Stomach (tissue), 8 donors: ENCODE measurements at regions not wholly inside any gene's neighbourhood (a gene's known extent, or its start where the extent isn't known, plus 50 kb on each side); places are given as distances from the start of the nearest gene placed in this dataset.

Experiments used
- DNase-seq, 2 donors: peaks; one replicate each; pipeline versions ENCODE4 v3.0.0 to v3.0.0-alpha.2; 2013 to 2019
- H3K27ac ChIP-seq, 5 donors: fragments of 200-600 bp in 4 of 5; sonication (generic) in 4 of 5; one replicate each; pipeline ENCODE4 v1.5.1; 2013 to 2019; ENCODE audit warnings: mild to moderate bottlenecking in 1 of 5, moderate library complexity in 1 of 5
- H3K27me3 ChIP-seq, 3 donors: fragments of 200-600 bp; sonication (generic); one replicate each; pipeline ENCODE4 v1.5.1; 2017 to 2019; ENCODE audit warnings: mixed run types in 1 of 3
- H3K36me3 ChIP-seq, 4 donors: fragments of 200-600 bp; sonication (generic); 1 replicate in 3 of 4; 2 replicates in 1 of 4; pipeline ENCODE4 v1.5.1; 2016 to 2019
- H3K4me1 ChIP-seq, 4 donors: fragments of 200-600 bp; sonication (generic); one replicate each; pipeline ENCODE4 v1.5.1; 2016 to 2019
- H3K4me3 ChIP-seq, 4 donors: fragments of 200-600 bp; sonication (generic) in 3 of 4; one replicate each; pipeline ENCODE4 v1.5.1; 2016 to 2019; ENCODE audit warnings: mild to moderate bottlenecking in 1 of 4
- H3K9me3 ChIP-seq, 4 donors: fragments of 200-600 bp; sonication (generic); one replicate each; pipeline ENCODE4 v1.5.1; 2016 to 2019
- CTCF ChIP-seq, 7 experiments: fragments of 450-650 bp in 4 of 7; fragments of 200-600 bp in 3 of 7; sonication (generic) in 3 of 7; IDR thresholded peaks; one replicate each; pipeline ENCODE4 v1.5.1; 2016 to 2019; ENCODE audit warnings: antibody characterized with exemption in 7 of 7, control low read depth in 2 of 7, mild to moderate bottlenecking in 1 of 7
- EP300 ChIP-seq: sonication (generic); formaldehyde crosslinking; IDR thresholded peaks from one replicate; pipeline ENCODE4 v1.6.1; 2017; ENCODE audit warnings: antibody characterized with exemption
- POLR2A ChIP-seq, 4 donors: fragments of 450-650 bp; IDR thresholded peaks; one replicate each; pipeline ENCODE4 v1.6.1; 2016; ENCODE audit warnings: antibody characterized with exemption in 4 of 4, control low read depth in 2 of 4, mild to moderate bottlenecking in 1 of 4, moderate library complexity in 1 of 4
- POLR2AphosphoS5 ChIP-seq, 3 donors: sonication (generic); formaldehyde crosslinking; IDR thresholded peaks; one replicate each; pipeline ENCODE4 v1.6.1; 2016; ENCODE audit warnings: antibody characterized with exemption in 3 of 3
- WGBS, 5 donors: extraction: QIAGEN DNeasy Blood & Tissue Kit in 3 of 5; methylation state at CpG; one replicate each; pipeline versions ENCODE4 v1.1.5 to v1.1.7; 2013 to 2018; 5-methylcytosine and 5-hydroxymethylcytosine counted together
- intact Hi-C: fragments of 100-400 bp; cut with DNase I; formaldehyde crosslinking; loops from one replicate; pipeline ENCODE4 v1.15.1; 2023; ENCODE audit warnings: low total_unique reads
- small RNA-seq, 4 donors: library from RNA; depleted of rRNA; stranded (forward); fragments of <200 nt; gene quantifications; one replicate each; pipeline ENCODE3, GENCODE V24; 2016
- donor health status: healthy with polysubstance abuse.
- donor health status: Bipolar disorder and iron deficiency.
- donor health status: healthy.

- TF ChIP-seq POLR2A (IDR thresholded peaks at IDR 0.05) (no peak), EP300 (no peak), CTCF (IDR thresholded peaks at IDR 0.05) (no peak), POLR2AphosphoS5 (IDR thresholded peaks at IDR 0.05) (no peak)
- WGBS, 5 donors: 11 to 41% (median 23%) methylated on average over 1 of the region's 1 CpG
- Histone ChIP-seq H3K27ac (no peak overlapping the region), H3K36me3 (no peaks in the 10 kb centered on the region), H3K27me3 (no peaks in the 10 kb centered on the region), H3K4me3 (no peak overlapping the region), H3K4me1 (no peaks in the 10 kb centered on the region), H3K9me3 (peaks cover 0 to 3% (median 0%) of the 10 kb centered on the region in 4 donors)
- intact Hi-C loops: no loop called here
- DNase-seq: no peak
Measured at GRCh38 chr4:133096972-133097371, 52.1 kb upstream of the PCDH10 start.

Small RNAs in the stretch of these regions (small RNA-seq; reads per million reads assigned to genes)
- 0 reads per million in 4 donors for gene AC096711.1
